ENCODE measurements at regions not wholly inside any gene's neighbourhood (a gene's known extent, or its start where the extent isn't known, plus 50 kb on each side); places are given as distances from the start of the nearest gene placed in this dataset.

DNA sequence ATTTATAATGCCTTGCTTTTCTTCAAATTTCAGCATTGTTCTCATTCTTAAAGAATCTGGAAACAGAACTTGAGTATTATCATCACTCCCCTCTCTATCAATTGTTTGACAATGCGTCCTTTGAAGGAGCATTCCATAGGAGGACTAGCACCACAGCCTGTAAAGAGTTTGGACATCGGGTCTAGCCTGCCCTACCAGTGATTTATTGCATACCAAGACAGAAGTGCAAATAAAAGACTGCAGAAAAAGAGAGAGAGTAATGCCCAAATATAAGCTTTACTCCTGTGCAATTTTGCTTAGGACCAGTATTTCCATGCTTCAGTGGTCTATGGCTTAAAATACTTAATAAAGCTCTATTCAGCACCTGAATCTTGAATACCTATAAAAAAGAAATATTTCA lies 55.4 kb upstream of the MAP2 start:
- no peak for DNase-seq (ENCODE audit: insufficient read length, low spot score)
- FAIRE-seq, result no peak
- no peak for TF ChIP-seq CTCF (IDR thresholded peaks at IDR 0.05; ENCODE audit: insufficient read depth, missing control alignments)

GRCh38 chr2:209368914-209369313 lies 54.9 kb upstream of the MAP2 start:
- FAIRE-seq, result no peak
- DNase-seq (ENCODE audit: insufficient read length, low spot score), result no peak
- no peak for TF ChIP-seq CTCF (IDR thresholded peaks at IDR 0.05; ENCODE audit: insufficient read depth, missing control alignments)

- no peak for TF ChIP-seq CTCF (IDR thresholded peaks at IDR 0.05; ENCODE audit: insufficient read depth, missing control alignments)
- FAIRE-seq, result peak; percentile 85
- DNase-seq (ENCODE audit: insufficient read length, low spot score), result no peak
Observed at GRCh38 chr2:209369656-209370055, 54.2 kb upstream of the MAP2 start.

DNA sequence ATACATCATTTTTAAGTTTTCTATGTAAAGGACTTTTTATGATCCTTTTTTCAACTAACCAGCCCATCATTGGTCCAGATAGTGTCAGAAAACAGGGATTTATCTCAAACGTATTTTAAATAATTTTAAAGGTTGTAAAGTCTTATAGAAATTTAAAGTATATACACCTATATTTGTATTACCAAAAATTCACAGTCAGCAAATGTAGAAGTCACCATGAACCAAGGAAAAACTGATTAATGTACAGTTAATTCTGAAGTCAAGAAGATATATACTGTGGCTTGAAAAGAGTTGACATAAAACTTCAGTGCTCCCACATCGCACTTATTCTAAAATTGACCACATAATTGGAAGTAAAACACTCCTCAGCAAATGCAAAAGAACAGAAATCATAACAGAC lies 52.4 kb upstream of the MAP2 start:
- no peak for TF ChIP-seq CTCF (IDR thresholded peaks at IDR 0.05; ENCODE audit: insufficient read depth, missing control alignments)
- FAIRE-seq (no peak), DNase-seq (ENCODE audit: insufficient read length, low spot score) (no peak)

Data from D721Med (cell line).